Thymus (tissue), 11 donors: ENCODE measurements at regions not wholly inside any gene's neighbourhood (a gene's known extent, or its start where the extent isn't known, plus 50 kb on each side); places are given as distances from the start of the nearest gene placed in this dataset.

Source experiments
- DNase-seq, 9 donors: peaks; one replicate each; pipeline ENCODE4 v3.0.0-alpha.2; 2013; ENCODE audit warnings: low spot score in 9 of 9, low read depth in 6 of 9, missing footprints in 1 of 9
- H3K27ac ChIP-seq, 2 donors: one replicate each; pipeline ENCODE4 v1.5.1; 2013; ENCODE audit warnings: control low read depth in 1 of 2, low read depth in 1 of 2, low read length in 1 of 2, mild to moderate bottlenecking in 1 of 2, moderate library complexity in 1 of 2
- H3K27me3 ChIP-seq, 2 donors: one replicate each; pipeline ENCODE4 v1.5.1; 2013; ENCODE audit warnings: low read length in 1 of 2; ENCODE audit not compliant: control insufficient read depth in 2 of 2, insufficient read depth in 1 of 2
- H3K36me3 ChIP-seq, 2 donors: one replicate each; pipeline ENCODE4 v1.5.1; 2013; ENCODE audit warnings: low read length in 1 of 2, mild to moderate bottlenecking in 1 of 2, moderate library complexity in 1 of 2; ENCODE audit not compliant: control insufficient read depth in 2 of 2, insufficient read depth in 2 of 2
- H3K4me1 ChIP-seq, 2 donors: one replicate each; pipeline ENCODE4 v1.5.1; 2013; ENCODE audit warnings: low read length in 2 of 2; ENCODE audit not compliant: control insufficient read depth in 2 of 2, insufficient read depth in 2 of 2
- H3K4me3 ChIP-seq, 2 donors: one replicate each; pipeline ENCODE4 v1.5.1; 2013; ENCODE audit warnings: low read length in 2 of 2, control low read depth in 1 of 2, mild to moderate bottlenecking in 1 of 2
- H3K9me3 ChIP-seq, 2 donors: one replicate each; pipeline ENCODE4 v1.5.1; 2013; ENCODE audit warnings: low read length in 1 of 2, mild to moderate bottlenecking in 1 of 2; ENCODE audit not compliant: control insufficient read depth in 2 of 2, insufficient read depth in 1 of 2
- WGBS: extraction: QIAGEN DNeasy Blood & Tissue Kit; methylation state at CpG from one replicate; pipeline ENCODE4 v1.1.7; 2013; 5-methylcytosine and 5-hydroxymethylcytosine counted together
- donor health status: healthy.

DNA sequence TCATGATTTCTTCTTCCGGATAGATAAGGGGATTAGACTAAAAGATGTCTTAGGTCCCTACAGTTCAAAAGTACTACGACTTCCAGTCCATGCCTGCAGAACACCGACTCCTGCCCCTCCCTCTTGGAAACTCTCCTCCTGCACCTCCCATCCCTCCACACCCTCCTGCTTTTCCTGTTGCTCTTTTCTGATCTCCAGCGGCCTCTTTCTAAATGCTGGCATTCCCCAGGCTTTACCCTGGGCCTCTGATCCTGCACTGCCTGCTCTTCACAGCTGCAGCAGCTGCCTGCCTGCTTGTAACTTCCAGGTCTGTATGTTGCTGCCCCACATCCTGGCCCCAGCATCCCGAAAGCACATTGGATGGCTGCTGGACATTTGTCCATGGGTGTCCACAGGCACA is 154.2 kb downstream of the KCNJ12 start:
- no peaks in the 10 kb centered on the region for H3K9me3 ChIP-seq
- no peaks in the 10 kb centered on the region for H3K27me3 ChIP-seq
- 71% methylated on average over 5 of the region's 5 CpGs for WGBS
- H3K27ac ChIP-seq, result no peak overlapping the region
- DNase-seq, result no peak
- peaks cover 7 to 11% of the 10 kb centered on the region in 2 donors for H3K4me1 ChIP-seq
- H3K4me3 ChIP-seq, result no peak overlapping the region
- no peaks in the 10 kb centered on the region for H3K36me3 ChIP-seq

GRCh38 chr17:21530841-21531240 is 154.7 kb downstream of the KCNJ12 start:
- Histone ChIP-seq H3K36me3 (no peaks in the 10 kb centered on the region), H3K4me3 (no peak overlapping the region), H3K9me3 (no peaks in the 10 kb centered on the region), H3K27me3 (no peaks in the 10 kb centered on the region), H3K4me1 (peaks cover 7 to 11% of the 10 kb centered on the region in 2 donors), H3K27ac (no peak overlapping the region)
- 95% methylated on average over 9 of the region's 9 CpGs for WGBS
- DNase-seq, result no peak

DNA sequence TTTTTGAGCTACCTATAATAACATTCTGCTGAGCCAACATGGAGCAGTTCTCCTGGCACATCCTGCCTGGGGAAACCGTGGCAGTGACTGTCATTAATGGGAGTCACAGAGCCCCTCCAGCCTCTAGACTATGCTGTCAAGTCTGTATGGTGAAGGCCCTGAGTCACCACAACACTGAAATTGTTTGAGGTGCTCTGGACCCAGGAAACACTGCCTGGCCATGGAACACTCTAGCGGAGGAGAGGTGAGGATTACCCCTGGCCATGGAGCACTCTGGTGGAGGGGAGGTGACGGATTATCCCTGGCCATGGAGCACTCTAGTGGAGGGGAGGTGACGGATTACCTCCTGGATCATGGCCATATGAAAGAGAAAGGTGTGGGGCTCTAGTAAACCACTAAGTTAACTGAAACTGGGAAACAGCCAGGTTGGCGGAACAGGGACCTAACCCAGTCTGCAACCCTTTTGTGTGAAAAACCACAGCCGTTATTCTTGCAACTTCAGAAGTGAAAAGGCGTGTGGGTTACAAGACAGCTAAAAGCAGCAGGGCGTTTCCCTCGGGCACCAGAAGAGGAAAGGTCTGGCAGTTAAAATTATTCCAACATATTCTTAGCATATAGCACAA is 156.7 kb downstream of the KCNJ12 start:
- Histone ChIP-seq H3K27me3 (no peaks in the 10 kb centered on the region), H3K4me1 (peaks cover 7 to 11% of the 10 kb centered on the region in 2 donors), H3K27ac (no peak overlapping the region), H3K36me3 (no peaks in the 10 kb centered on the region), H3K4me3 (no peak overlapping the region), H3K9me3 (no peaks in the 10 kb centered on the region)
- WGBS, result 48% methylated on average over 9 of the region's 9 CpGs
- DNase-seq, result peak in 1 of 9 donors; percentile 33

GRCh38 chr17:21535686-21536375 is 156.5 kb upstream of the KCNJ18 start:
- no peak overlapping the region for H3K27ac ChIP-seq
- H3K36me3 ChIP-seq, result no peaks in the 10 kb centered on the region
- H3K27me3 ChIP-seq, result no peaks in the 10 kb centered on the region
- no peaks in the 10 kb centered on the region for H3K9me3 ChIP-seq
- DNase-seq, result no peak
- H3K4me3 ChIP-seq, result no peak overlapping the region
- peaks cover 7 to 11% of the 10 kb centered on the region in 2 donors for H3K4me1 ChIP-seq
- 98% methylated on average over 1 of the region's 1 CpG for WGBS

DNA sequence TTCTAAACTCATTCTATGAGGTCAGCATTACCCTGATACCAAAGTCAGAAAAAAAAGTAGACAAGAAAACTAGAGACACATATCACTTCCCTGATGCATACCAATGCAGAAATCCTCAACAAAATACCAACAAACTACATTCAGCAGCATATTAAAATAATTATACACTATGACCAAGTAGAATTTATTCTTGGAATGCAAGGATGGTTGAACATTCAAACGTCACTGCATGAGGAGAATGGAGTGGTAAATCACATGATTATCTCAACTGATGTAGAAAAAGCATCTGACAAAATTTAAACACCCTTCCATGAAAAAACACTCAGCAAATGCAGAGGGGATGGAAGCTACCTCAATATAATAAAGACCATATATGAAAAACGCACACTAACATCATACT is 155.0 kb upstream of the KCNJ18 start:
- WGBS, result 99% methylated on average over 2 of the region's 2 CpGs
- peaks cover 7 to 11% of the 10 kb centered on the region in 2 donors for H3K4me1 ChIP-seq

DNA sequence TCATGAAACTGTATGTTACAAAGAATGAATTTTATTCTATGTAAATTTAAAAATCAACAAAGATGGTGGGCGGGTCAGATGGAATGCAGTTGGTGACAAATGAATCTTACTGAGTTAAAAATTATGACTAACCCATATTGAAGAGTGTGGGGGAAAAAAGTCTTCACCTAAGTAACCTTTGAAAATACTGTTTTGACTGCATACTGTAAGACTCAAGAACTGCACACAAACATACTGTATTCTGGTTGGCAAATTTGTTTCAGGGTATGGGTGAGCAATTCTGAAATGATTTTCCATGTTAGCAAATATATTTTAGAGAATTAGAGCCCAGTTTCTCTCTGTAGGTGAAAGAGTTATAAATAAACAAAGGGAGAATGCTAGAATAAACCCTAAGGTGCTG is 153.7 kb upstream of the KCNJ18 start:
- DNase-seq, result no peak
- Histone ChIP-seq H3K4me1 (peaks cover 0 to 2% of the 10 kb centered on the region in 2 donors), H3K27me3 (no peaks in the 10 kb centered on the region), H3K4me3 (no peak overlapping the region), H3K9me3 (no peaks in the 10 kb centered on the region), H3K36me3 (no peaks in the 10 kb centered on the region), H3K27ac (no peak overlapping the region)
- WGBS, result 97% methylated on average over 1 of the region's 1 CpG

More for the DNA sequence above, 155.0 kb upstream of the KCNJ18 start:
- Histone ChIP-seq H3K27me3 (no peaks in the 10 kb centered on the region), H3K4me3 (no peak overlapping the region), H3K27ac (no peak overlapping the region), H3K9me3 (no peaks in the 10 kb centered on the region), H3K36me3 (no peaks in the 10 kb centered on the region)
- no peak for DNase-seq

- Histone ChIP-seq H3K4me3 (no peak overlapping the region), H3K36me3 (no peaks in the 10 kb centered on the region), H3K27me3 (no peaks in the 10 kb centered on the region), H3K4me1 (no peaks in the 10 kb centered on the region), H3K9me3 (no peaks in the 10 kb centered on the region), H3K27ac (no peak overlapping the region)
- DNase-seq, result no peak
- WGBS, result 45% methylated on average over 2 of the region's 2 CpGs
Observed at GRCh38 chr17:21539146-21539545, 153.2 kb upstream of the KCNJ18 start.

GRCh38 chr17:21540502-21540901 is 151.8 kb upstream of the KCNJ18 start:
- 95% methylated on average over 5 of the region's 5 CpGs for WGBS

GRCh38 chr17:21542070-21542469 is 150.3 kb upstream of the KCNJ18 start:
- no peak overlapping the region for H3K27ac ChIP-seq
- no peak for DNase-seq
- 95% methylated on average over 2 of the region's 2 CpGs for WGBS
- H3K27me3 ChIP-seq, result no peaks in the 10 kb centered on the region
- H3K4me3 ChIP-seq, result no peak overlapping the region
- H3K9me3 ChIP-seq, result no peaks in the 10 kb centered on the region
- no peaks in the 10 kb centered on the region for H3K36me3 ChIP-seq
- H3K4me1 ChIP-seq, result no peaks in the 10 kb centered on the region

More at GRCh38 chr17:21540502-21540901, 151.8 kb upstream of the KCNJ18 start:
- DNase-seq, result no peak
- H3K4me3 ChIP-seq, result no peak overlapping the region
- no peaks in the 10 kb centered on the region for H3K27me3 ChIP-seq
- H3K27ac ChIP-seq, result no peak overlapping the region
- no peaks in the 10 kb centered on the region for H3K36me3 ChIP-seq
- H3K4me1 ChIP-seq, result no peaks in the 10 kb centered on the region
- no peaks in the 10 kb centered on the region for H3K9me3 ChIP-seq
